PC-3 (cell line): ENCODE measurements at regions not wholly inside any gene's neighbourhood (a gene's known extent, or its start where the extent isn't known, plus 50 kb on each side); places are given as distances from the start of the nearest gene placed in this dataset.

Experiments used
- ATAC-seq: fragments of 200-7000 bp; cut with Tn5 transposase; 2 replicates; pipeline ENCODE4 v1.9.1; 2020; ENCODE audit warnings: mild to moderate bottlenecking, moderate library complexity
- BruUV-seq: library from RNA; stranded (reverse); fragments of 400-500 nt; replicated peaks from 2 replicates; lab custom pipeline; 2021; lab: Mats Ljungman, UMichigan
- CTCF ChIA-PET: fragments of 300-600 bp; sonication (Branson Sonifier 250); formaldehyde crosslinking; loops from one replicate; lab custom pipeline; 2022; ENCODE audit warnings: antibody characterized with exemption; lab: Charles Lee
- POLR2A ChIA-PET: fragments of 300-600 bp; sonication (Branson Sonifier 250); formaldehyde crosslinking; loops from one replicate; lab custom pipeline; 2022; ENCODE audit warnings: antibody characterized with exemption; ENCODE audit not compliant: unreplicated experiment; lab: Charles Lee
- DNase-seq: peaks from one replicate; pipeline ENCODE4 v3.0.0-alpha.2; 2015
- H2AFZ ChIP-seq: fragments of 300-600 bp; sonication (generic); 2 replicates; pipeline ENCODE4 v1.6.0; 2016; ENCODE audit warnings: antibody characterized with exemption, low read length
- H3F3A ChIP-seq: fragments of 300-600 bp; sonication (generic); one replicate; pipeline ENCODE4 v1.6.0; 2017; ENCODE audit warnings: antibody characterized with exemption, low read length, control low read depth, mild to moderate bottlenecking; ENCODE audit not compliant: unreplicated experiment
- H3K27ac ChIP-seq: fragments of 300-600 bp; sonication (generic); 2 replicates; pipeline ENCODE4 v1.5.1; 2016; ENCODE audit warnings: mild to moderate bottlenecking, low read length
- H3K27me3 ChIP-seq: fragments of 300-600 bp; sonication (generic); 2 replicates; pipeline ENCODE4 v1.6.1; 2016; ENCODE audit warnings: low read length, mixed read lengths
- H3K36me3 ChIP-seq: fragments of 300-600 bp; sonication (generic); 2 replicates; pipeline ENCODE4 v1.6.1; 2016; ENCODE audit warnings: low read depth, mixed run types, low read length, mixed read lengths
- H3K4me1 ChIP-seq: fragments of 300-600 bp; sonication (generic); 2 replicates; pipeline ENCODE4 v1.5.1; 2016; ENCODE audit warnings: low read length; ENCODE audit not compliant: insufficient read depth
- H3K4me2 ChIP-seq: fragments of 300-600 bp; sonication (generic); 2 replicates; pipeline ENCODE4 v1.6.0; 2016; ENCODE audit warnings: low read length
- H3K4me3 ChIP-seq: fragments of 300-600 bp; sonication (generic); 2 replicates; pipeline ENCODE4 v1.5.1; 2016; ENCODE audit warnings: mild to moderate bottlenecking, low read length, mixed read lengths
- H3K79me2 ChIP-seq: fragments of 300-600 bp; sonication (generic); 2 replicates; pipeline ENCODE4 v1.6.1; 2017; ENCODE audit warnings: low read length, mixed read lengths
- H3K9ac ChIP-seq: fragments of 300-600 bp; sonication (generic); 2 replicates; pipeline ENCODE4 v1.6.0; 2016; ENCODE audit warnings: mild to moderate bottlenecking, low read length
- H3K9me2 ChIP-seq: fragments of 300-600 bp; sonication (generic); replicated peaks from 2 replicates; pipeline ENCODE4 v1.6.1; 2016; ENCODE audit warnings: mixed run types, low read length, mixed read lengths
- H3K9me3 ChIP-seq: fragments of 300-600 bp; sonication (generic); 2 replicates; pipeline ENCODE4 v1.6.1; 2016; ENCODE audit warnings: low read length, mixed read lengths
- H4K20me1 ChIP-seq: fragments of 300-600 bp; sonication (generic); 2 replicates; pipeline ENCODE4 v1.6.1; 2016; ENCODE audit warnings: low read length, mixed read lengths
- EZH2 ChIP-seq: fragments of 300-600 bp; sonication (generic); IDR thresholded peaks from one replicate; pipeline ENCODE4 v1.6.1; 2017; ENCODE audit warnings: antibody characterized with exemption, mild to moderate bottlenecking, low read length; ENCODE audit not compliant: unreplicated experiment
- EZH2phosphoT487 ChIP-seq: fragments of 300-600 bp; sonication (generic); IDR thresholded peaks from 2 replicates; pipeline ENCODE4 v1.6.1; 2018; ENCODE audit warnings: mild to moderate bottlenecking, antibody characterized with exemption, low read length, borderline replicate concordance
- intact Hi-C: fragments of 100-400 bp; cut with micrococcal nuclease; formaldehyde crosslinking; loops from 2 replicates; pipeline ENCODE4 v1.9.0; 2023
- TF ChIP-seq, protein P1 (sequence below): fragments of 300-600 bp; sonication (generic); conservative IDR thresholded peaks from 2 replicates; pipeline ENCODE4 v1.5.1; 2017; ENCODE audit warnings: antibody characterized with exemption, low read depth, mild to moderate bottlenecking, low read length

DNA sequence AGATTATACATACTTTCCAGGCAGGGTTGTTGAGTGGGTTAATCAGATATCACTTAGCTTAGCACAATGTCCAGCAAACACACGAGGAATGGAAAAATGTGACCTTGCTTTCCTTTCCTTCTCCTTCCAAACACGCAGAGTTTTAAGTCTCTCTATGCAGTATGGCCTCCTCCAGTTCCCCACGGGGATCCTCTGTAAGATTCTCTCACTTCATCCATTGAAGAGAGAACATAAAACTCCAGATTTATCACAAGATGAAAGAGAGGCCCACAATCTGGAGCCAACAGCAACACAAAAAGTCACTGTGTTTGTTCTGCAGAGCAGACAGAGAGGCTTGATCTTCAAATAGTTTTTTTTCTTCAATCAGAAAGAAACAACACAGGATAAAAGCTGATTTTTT lies 336.8 kb upstream of the CLNK start:
- TF ChIP-seq, protein P1, sequence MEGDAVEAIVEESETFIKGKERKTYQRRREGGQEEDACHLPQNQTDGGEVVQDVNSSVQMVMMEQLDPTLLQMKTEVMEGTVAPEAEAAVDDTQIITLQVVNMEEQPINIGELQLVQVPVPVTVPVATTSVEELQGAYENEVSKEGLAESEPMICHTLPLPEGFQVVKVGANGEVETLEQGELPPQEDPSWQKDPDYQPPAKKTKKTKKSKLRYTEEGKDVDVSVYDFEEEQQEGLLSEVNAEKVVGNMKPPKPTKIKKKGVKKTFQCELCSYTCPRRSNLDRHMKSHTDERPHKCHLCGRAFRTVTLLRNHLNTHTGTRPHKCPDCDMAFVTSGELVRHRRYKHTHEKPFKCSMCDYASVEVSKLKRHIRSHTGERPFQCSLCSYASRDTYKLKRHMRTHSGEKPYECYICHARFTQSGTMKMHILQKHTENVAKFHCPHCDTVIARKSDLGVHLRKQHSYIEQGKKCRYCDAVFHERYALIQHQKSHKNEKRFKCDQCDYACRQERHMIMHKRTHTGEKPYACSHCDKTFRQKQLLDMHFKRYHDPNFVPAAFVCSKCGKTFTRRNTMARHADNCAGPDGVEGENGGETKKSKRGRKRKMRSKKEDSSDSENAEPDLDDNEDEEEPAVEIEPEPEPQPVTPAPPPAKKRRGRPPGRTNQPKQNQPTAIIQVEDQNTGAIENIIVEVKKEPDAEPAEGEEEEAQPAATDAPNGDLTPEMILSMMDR: no peak
- no peak for TF ChIP-seq EZH2
- TF ChIP-seq EZH2phosphoT487: no peak
- H3K4me1 ChIP-seq: no peaks in the 10 kb centered on the region
- BruUV-seq: no TSS peak
- H3F3A ChIP-seq: no peaks in the 10 kb centered on the region
- no peaks in the 10 kb centered on the region for H3K9me2 ChIP-seq
- no peak overlapping the region for H3K27ac ChIP-seq
- ChIA-PET POLR2A (no interaction called here), CTCF (no interaction called here)
- H3K36me3 ChIP-seq: no peaks in the 10 kb centered on the region
- H3K79me2 ChIP-seq: no peaks in the 10 kb centered on the region
- no peaks in the 10 kb centered on the region for H4K20me1 ChIP-seq
- DNase-seq (no peak), ATAC-seq (no peak)
- intact Hi-C loops: no loop called here
- H3K4me2 ChIP-seq: no peak overlapping the region
- H3K9ac ChIP-seq: no peak overlapping the region
- H3K27me3 ChIP-seq: no peaks in the 10 kb centered on the region
- H3K9me3 ChIP-seq: no peaks in the 10 kb centered on the region
- no peak overlapping the region for H2AFZ ChIP-seq
- no peak overlapping the region for H3K4me3 ChIP-seq

DNA sequence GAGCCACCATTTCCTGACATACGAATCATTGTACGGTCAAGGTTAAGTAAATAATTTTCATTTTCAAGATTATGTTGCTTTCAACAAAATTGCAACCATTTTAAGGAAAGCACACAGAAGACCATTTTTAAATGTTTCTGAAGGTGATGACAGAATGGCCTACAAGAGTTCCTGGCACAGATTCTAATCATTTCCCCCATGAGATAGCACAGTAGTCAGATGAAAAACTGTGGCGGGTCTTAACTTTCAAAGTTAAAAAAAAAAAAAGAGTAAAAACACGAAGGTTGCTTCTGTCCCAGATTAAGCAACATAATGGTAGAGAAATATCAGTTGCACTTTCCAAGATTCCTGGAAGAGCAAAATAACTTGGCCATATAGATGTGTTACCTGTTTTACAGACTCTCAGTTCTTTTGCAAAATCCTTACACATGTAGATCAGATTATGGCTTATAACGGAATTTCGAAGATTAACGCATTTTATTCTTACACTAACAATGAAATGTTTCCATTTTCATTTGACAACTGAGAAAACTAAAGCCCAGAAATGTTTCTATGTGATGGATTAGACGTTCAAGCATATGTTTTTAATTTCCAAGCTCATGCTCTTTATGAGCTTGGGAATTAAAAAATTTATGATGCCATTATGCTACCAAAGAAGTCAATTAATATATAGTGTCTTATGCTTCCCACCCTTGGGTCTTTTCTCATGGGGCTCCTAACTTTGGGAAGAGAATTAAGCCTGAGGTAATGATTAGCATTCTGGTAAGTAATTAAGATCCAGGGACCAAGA lies 335.1 kb upstream of the CLNK start:
- Histone ChIP-seq H3K4me1 (no peaks in the 10 kb centered on the region), H4K20me1 (no peaks in the 10 kb centered on the region), H3F3A (no peaks in the 10 kb centered on the region), H3K79me2 (no peaks in the 10 kb centered on the region), H3K9me2 (no peaks in the 10 kb centered on the region), H3K4me2 (no peak overlapping the region), H2AFZ (no peak overlapping the region), H3K27me3 (no peaks in the 10 kb centered on the region), H3K9ac (no peak overlapping the region), H3K27ac (no peak overlapping the region), H3K9me3 (no peaks in the 10 kb centered on the region), H3K4me3 (no peak overlapping the region), H3K36me3 (no peaks in the 10 kb centered on the region)
- DNase-seq (no peak), ATAC-seq (no peak)
- intact Hi-C loops: no loop called here
- TF ChIP-seq, protein P1: no peak
- no peak for TF ChIP-seq EZH2
- TF ChIP-seq EZH2phosphoT487: no peak
- CTCF ChIA-PET: no interaction called here
- BruUV-seq: no TSS peak
- POLR2A ChIA-PET: no interaction called here

GRCh38 chr4:11014199-11014598 lies 329.6 kb upstream of the CLNK start:
- Histone ChIP-seq H3K27me3 (no peaks in the 10 kb centered on the region), H3K36me3 (no peaks in the 10 kb centered on the region), H3K4me3 (no peak overlapping the region), H3K9me3 (no peaks in the 10 kb centered on the region), H3K9ac (no peak overlapping the region), H3K79me2 (no peaks in the 10 kb centered on the region), H3K4me2 (no peak overlapping the region), H3F3A (no peaks in the 10 kb centered on the region), H3K4me1 (no peaks in the 10 kb centered on the region), H2AFZ (no peak overlapping the region), H4K20me1 (no peaks in the 10 kb centered on the region), H3K27ac (no peak overlapping the region), H3K9me2 (no peaks in the 10 kb centered on the region)
- ATAC-seq (no peak), DNase-seq (no peak)
- CTCF ChIA-PET: no interaction called here
- TF ChIP-seq, protein P1: no peak
- no peak for TF ChIP-seq EZH2
- POLR2A ChIA-PET: no interaction called here
- intact Hi-C loops: no loop called here
- BruUV-seq: no TSS peak
